HG03095 (cell line): ENCODE measurements at regions not wholly inside any gene's neighbourhood (a gene's known extent, or its start where the extent isn't known, plus 50 kb on each side); places are given as distances from the start of the nearest gene placed in this dataset.

Experiments
- ATAC-seq: cut with Tn5 transposase; IDR thresholded peaks from one replicate; pipeline ENCODE4 v1.9.1; 2021; ENCODE audit warnings: moderate library complexity; ENCODE audit not compliant: unreplicated experiment

DNA sequence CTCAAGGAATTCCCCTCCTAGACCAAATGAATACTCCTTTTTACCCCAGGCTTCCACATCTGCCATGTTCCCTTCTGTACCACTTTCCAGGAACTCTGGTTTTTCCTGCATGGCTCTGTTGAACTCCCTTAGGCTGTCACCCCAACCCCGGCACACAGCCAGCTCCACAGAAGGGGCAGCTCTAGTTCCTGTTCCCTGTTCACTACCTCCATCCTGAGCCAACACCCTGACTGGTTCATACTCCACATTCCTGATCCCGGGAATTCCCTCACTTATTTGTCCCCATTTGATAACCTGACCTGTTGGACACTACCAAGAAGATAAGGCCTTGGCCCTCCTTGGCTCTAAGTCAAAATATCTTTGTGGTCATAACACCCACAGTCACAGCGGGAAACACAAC, 280.9 kb upstream of the RAB6C start:
- no peak for ATAC-seq

- no peak for ATAC-seq
Observed at GRCh38 chr2:129699781-129700573, 279.5 kb upstream of the RAB6C start.

GRCh38 chr2:129702416-129703176, 276.9 kb upstream of the RAB6C start:
- no peak for ATAC-seq

GRCh38 chr2:129705085-129705484, 274.4 kb upstream of the RAB6C start:
- ATAC-seq = no peak

- no peak for ATAC-seq
Observed at GRCh38 chr2:129707800-129708199, 271.7 kb upstream of the RAB6C start.

- ATAC-seq = no peak
Observed at GRCh38 chr2:129708221-129708967, 271.1 kb upstream of the RAB6C start.

DNA sequence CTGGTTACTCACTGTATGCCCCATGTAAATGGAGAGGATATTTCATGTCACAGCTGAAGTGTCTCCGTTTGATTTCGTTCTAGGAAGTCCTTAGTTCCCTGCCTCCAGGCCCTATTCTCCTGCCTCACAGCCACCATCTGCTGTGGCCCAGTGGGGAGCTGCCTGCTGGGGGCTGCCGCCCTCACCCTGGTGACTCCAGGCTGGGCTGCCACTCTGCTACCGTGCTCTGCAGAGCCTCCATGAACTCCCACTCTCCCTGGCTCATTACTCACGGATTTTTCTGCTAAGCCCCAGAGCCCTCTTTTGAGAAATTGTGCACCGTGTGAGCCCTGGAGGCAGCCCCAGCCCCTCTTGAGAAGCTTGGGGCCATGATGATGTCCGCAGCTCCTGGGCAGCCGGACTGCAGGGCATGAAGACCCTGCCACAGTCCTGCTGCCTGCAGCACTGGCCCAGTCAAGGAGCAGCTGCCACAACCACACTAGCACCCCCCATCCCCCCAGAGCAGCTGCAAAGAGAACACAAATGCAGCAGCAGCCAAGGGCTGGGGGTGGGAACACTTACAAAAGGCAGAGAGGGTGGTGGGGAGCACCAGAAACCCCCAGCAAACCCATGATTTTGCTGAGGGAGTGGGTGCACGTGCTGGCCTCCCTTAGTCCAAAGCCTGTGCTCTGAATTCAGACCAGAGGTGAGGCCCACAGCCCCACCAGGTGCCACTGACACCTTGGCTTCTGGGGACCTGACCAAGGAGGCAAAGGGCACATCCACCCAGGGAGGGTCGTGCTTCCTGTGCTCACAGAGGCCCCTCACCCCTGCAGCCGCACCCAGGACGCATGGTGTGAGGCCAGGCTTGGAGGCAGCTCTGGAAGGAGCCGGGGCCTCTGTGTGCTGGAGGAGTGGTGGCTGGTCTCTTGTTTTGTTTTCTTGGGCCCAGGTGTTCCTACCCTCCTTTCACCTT, 270.2 kb upstream of the RAB6C start:
- no peak for ATAC-seq

- no peak for ATAC-seq
Observed at GRCh38 chr2:129709956-129710598, 269.4 kb upstream of the RAB6C start.

- ATAC-seq = no peak
Observed at GRCh38 chr2:129710670-129711495, 268.6 kb upstream of the RAB6C start.

DNA sequence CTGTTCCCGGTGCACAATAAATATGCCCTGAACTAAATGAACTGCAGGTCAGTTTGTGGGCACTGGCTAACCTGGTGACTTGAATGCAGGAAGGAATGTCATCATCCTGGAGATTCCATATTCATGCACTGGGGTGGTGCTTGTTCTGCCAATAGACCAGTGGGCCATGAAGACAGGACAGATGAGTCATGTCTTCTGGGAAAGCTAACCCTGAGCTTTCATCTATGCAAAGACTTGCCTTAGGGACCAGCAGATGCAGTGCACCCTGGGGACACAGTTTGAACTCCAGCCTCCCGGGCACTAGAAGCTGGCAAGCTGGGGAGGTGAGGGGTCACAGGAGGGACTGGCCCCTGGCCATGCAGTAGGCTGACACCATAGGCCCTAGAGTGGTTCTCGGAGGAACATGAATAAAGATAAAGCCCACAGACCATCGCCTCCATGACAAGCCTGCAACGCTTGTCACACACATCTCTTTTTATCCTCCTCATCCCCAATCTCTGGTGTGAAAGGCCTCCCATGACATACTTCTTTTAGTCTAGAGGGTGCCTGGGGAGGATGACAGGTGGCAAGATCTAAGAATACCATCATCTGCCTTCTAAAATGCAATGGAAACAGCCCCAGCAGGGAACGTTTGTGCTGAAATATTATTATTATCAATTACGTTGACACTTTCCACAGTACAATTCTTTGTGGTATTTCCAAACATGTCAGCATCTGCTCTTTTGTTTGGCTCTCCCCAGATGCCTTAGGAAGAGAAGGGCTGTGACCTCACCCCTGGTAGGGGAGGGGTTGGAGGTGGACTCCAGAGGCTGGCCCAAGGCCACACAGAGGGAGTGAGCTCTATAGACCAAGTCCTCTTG, 267.4 kb upstream of the RAB6C start:
- no peak for ATAC-seq

DNA sequence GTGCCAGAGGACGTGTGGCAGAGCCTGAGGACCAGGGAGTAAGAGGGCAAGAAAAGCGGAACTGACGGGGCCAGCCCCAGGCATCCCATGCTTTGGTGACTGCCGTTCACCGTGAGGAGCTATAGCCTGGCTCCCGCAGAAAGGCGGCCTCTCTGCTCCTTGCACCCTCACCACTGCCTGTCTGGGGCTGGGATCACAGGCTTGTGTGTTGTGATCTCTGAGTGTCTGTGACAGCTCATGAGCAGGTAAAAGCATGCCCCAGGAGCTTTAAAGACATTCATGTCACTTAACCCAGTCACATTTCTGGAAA, 266.8 kb upstream of the RAB6C start:
- no peak for ATAC-seq

GRCh38 chr2:129713337-129713736, 266.1 kb upstream of the RAB6C start:
- ATAC-seq = no peak

GRCh38 chr2:129716781-129717559, 262.5 kb upstream of the RAB6C start:
- no peak for ATAC-seq

DNA sequence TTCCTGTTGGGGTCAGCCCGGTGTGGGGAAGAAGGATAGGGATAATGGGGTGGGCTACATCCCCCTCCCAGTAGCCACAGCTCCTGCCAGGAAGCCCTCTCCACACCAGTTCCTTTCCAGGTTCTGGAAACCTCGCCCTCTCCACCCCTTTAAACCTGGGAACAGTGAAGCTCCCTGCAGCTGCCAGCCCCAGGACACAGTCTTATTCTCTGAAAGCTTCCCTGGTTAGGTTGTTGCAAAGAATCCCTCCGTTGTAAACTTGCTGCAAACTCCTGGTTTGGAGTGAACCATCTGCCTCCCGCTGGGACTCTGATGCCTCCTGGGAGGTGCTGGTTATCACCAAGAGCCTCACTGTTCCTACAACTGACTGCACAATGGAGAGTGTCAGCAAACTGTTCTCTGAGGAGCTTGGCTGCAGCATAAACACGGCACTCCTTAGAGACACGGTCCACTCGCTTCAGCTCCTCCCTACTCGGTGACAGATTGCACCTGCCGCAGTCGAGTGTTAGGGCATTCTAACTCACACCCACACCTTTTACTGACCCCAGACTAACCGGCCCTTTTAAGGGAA, 261.8 kb upstream of the RAB6C start:
- ATAC-seq = no peak

DNA sequence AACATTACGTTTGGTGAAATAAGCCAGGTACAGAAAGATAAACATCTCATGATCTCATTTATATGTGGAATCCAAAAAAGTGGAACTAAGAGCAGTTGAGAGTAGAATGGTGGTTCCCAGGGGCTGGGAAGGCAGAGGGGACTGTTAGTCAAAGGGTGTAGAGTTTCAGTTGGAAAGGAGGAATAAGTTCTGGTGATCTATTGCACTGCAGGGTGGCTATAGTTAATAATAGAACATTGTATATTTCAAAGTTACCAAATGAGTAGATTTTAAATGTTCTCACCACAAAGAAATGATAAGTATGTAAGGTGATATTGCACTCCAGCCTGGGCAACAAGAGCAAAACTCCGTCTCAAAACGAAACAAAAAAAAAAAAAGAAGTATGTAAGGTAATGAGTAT, 260.1 kb upstream of the RAB6C start:
- no peak for ATAC-seq

- ATAC-seq = no peak
Observed at GRCh38 chr2:129720360-129720759, 259.1 kb upstream of the RAB6C start.

DNA sequence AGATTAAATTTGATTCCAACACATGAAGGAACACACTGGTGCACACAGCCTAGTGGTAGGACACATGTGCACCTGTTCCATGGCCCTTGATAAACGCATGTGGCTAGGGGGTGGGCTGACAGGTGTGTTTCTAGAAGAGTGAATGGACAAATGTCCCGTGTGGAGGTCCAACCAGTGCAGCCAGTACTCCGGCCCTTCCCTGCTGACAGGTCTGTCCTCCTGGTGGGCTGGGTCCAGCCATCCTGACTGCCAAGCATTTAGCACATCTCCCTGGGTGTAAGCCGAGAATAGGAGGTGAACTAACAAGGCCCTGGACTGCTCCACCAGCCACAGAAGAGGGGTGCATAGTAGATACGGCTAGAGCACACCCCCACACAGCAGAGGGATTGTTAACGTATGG, 258.7 kb upstream of the RAB6C start:
- ATAC-seq = no peak
